ENCODE measurements at regions not wholly inside any gene's neighbourhood (a gene's known extent, or its start where the extent isn't known, plus 50 kb on each side); places are given as distances from the start of the nearest gene placed in this dataset.

- no peak for DNase-seq
Measured at GRCh38 chr1:199121047-199121446, 482.2 kb downstream of the PTPRC start.

GRCh38 chr1:199122085-199122484 lies 483.2 kb downstream of the PTPRC start:
- no peak for DNase-seq

- DNase-seq: no peak
Measured at GRCh38 chr1:199122532-199123311, 483.9 kb downstream of the PTPRC start.

- DNase-seq: no peak
Measured at GRCh38 chr1:199123615-199124014, 484.8 kb downstream of the PTPRC start.

GRCh38 chr1:199124351-199124750 lies 485.5 kb downstream of the PTPRC start:
- DNase-seq: no peak

- no peak for DNase-seq
Measured at GRCh38 chr1:199129247-199129646, 490.4 kb downstream of the PTPRC start.

GRCh38 chr1:199132006-199132405 lies 493.2 kb downstream of the PTPRC start:
- DNase-seq: no peak

- DNase-seq: no peak
Measured at GRCh38 chr1:199135901-199136300, 497.1 kb downstream of the PTPRC start.

- no peak for DNase-seq
Measured at GRCh38 chr1:199138061-199138460, 499.2 kb downstream of the PTPRC start.

GRCh38 chr1:199149591-199149990 lies 510.8 kb downstream of the PTPRC start:
- no peak for DNase-seq

- no peak for DNase-seq
Measured at GRCh38 chr1:199150756-199151155, 511.9 kb downstream of the PTPRC start.

- DNase-seq: no peak
Measured at GRCh38 chr1:199151634-199152425, 513.0 kb downstream of the PTPRC start.

GRCh38 chr1:199152676-199153075 lies 513.8 kb downstream of the PTPRC start:
- DNase-seq: no peak

GRCh38 chr1:199155166-199156019 lies 516.6 kb downstream of the PTPRC start:
- DNase-seq: no peak

GRCh38 chr1:199157494-199157893 lies 518.7 kb downstream of the PTPRC start:
- DNase-seq: no peak

- no peak for DNase-seq
Measured at GRCh38 chr1:199160521-199161318, 521.9 kb downstream of the PTPRC start.

GRCh38 chr1:199161319-199161680 lies 522.5 kb downstream of the PTPRC start:
- DNase-seq: no peak

- DNase-seq: no peak
Measured at GRCh38 chr1:199161766-199162303, 523.0 kb downstream of the PTPRC start.

GRCh38 chr1:199163267-199163666 lies 524.4 kb downstream of the PTPRC start:
- no peak for DNase-seq

GRCh38 chr1:199163670-199164069 lies 524.8 kb downstream of the PTPRC start:
- no peak for DNase-seq

- no peak for DNase-seq
Measured at GRCh38 chr1:199167460-199167859, 528.6 kb downstream of the PTPRC start.

GRCh38 chr1:199168888-199169585 lies 530.2 kb downstream of the PTPRC start:
- no peak for DNase-seq

All from activated effector memory CD4-positive, alpha-beta T cell treated with anti-CD3 and anti-CD28 coated beads, Interleukin-2, amount 50 U/mL, for 16 hours (primary cell).